GM23338 (cell line): ENCODE measurements at regions not wholly inside any gene's neighbourhood (a gene's known extent, or its start where the extent isn't known, plus 50 kb on each side); places are given as distances from the start of the nearest gene placed in this dataset.

Source experiments
- ATAC-seq: fragments of 200-7000 bp; cut with Tn5 transposase; 3 replicates; pipeline ENCODE4 v1.9.1; 2020
- DNase-seq: peaks from one replicate; pipeline ENCODE4 v3.0.0-alpha.2; 2015; ENCODE audit warnings: low spot score
- H2AFZ ChIP-seq: fragments of 200-600 bp; sonication (generic); 2 replicates; pipeline ENCODE4 v1.8.0; 2016; ENCODE audit warnings: antibody characterized with exemption, mild to moderate bottlenecking, moderate library complexity
- H3F3A ChIP-seq: fragments of 200-600 bp; sonication (generic); replicated peaks from 2 replicates; pipeline ENCODE4 v1.8.0; 2017; ENCODE audit warnings: antibody characterized with exemption, mixed run types, low read depth
- H3K27ac ChIP-seq: fragments of 200-600 bp; sonication (generic); 2 replicates; pipeline ENCODE4 v1.6.1; 2016; ENCODE audit warnings: low read depth
- H3K27me3 ChIP-seq: fragments of 200-600 bp; sonication (generic); 2 replicates; pipeline ENCODE4 v1.8.0; 2016; ENCODE audit warnings: mild to moderate bottlenecking, mixed run types, moderate library complexity; ENCODE audit not compliant: insufficient read depth
- H3K36me3 ChIP-seq: fragments of 200-600 bp; sonication (generic); 2 replicates; pipeline ENCODE4 v1.8.0; 2016; ENCODE audit warnings: mild to moderate bottlenecking; ENCODE audit not compliant: insufficient read depth
- H3K4me1 ChIP-seq: fragments of 200-600 bp; sonication (generic); 2 replicates; pipeline ENCODE4 v1.8.0; 2016; ENCODE audit warnings: mild to moderate bottlenecking, moderate library complexity; ENCODE audit not compliant: insufficient read depth
- H3K4me2 ChIP-seq: fragments of 200-600 bp; sonication (generic); 2 replicates; pipeline ENCODE4 v1.7.1; 2017; ENCODE audit warnings: mixed run types
- H3K4me3 ChIP-seq: fragments of 200-600 bp; sonication (generic); 2 replicates; pipeline ENCODE4 v1.6.1; 2016; ENCODE audit warnings: mixed run types
- H3K79me2 ChIP-seq: fragments of 200-600 bp; sonication (generic); replicated peaks from 2 replicates; pipeline ENCODE4 v1.8.0; 2017; ENCODE audit warnings: mild to moderate bottlenecking; ENCODE audit not compliant: insufficient read depth
- H3K9me2 ChIP-seq: fragments of 200-600 bp; sonication (generic); 2 replicates; pipeline ENCODE4 v1.8.0; 2017; ENCODE audit not compliant: insufficient read depth
- H4K20me1 ChIP-seq: fragments of 200-600 bp; sonication (generic); replicated peaks from 2 replicates; pipeline ENCODE4 v1.8.0; 2017; ENCODE audit warnings: mild to moderate bottlenecking; ENCODE audit not compliant: insufficient read depth
- H3K27ac Mint-ChIP-seq: 2 replicates; pipeline ENCODE4 v1.8.0; 2020; ENCODE audit warnings: inconsistent platforms, mild to moderate bottlenecking, moderate library complexity, mixed read lengths
- H3K27me3 Mint-ChIP-seq: 3 replicates; pipeline ENCODE4 v1.8.0; 2022; ENCODE audit warnings: low read depth, mild to moderate bottlenecking, moderate library complexity, mixed read lengths, inconsistent platforms; ENCODE audit not compliant: insufficient read depth, poor library complexity
- H3K36me3 Mint-ChIP-seq: 3 replicates; pipeline ENCODE4 v1.8.0; 2021; ENCODE audit warnings: low read depth, mild to moderate bottlenecking, inconsistent platforms, moderate library complexity, mixed read lengths
- H3K4me1 Mint-ChIP-seq: 3 replicates; pipeline ENCODE4 v1.8.0; 2020; ENCODE audit warnings: mild to moderate bottlenecking, inconsistent platforms, mixed read lengths
- H3K4me3 Mint-ChIP-seq: 3 replicates; pipeline ENCODE4 v1.8.0; 2021; ENCODE audit warnings: moderate library complexity, mild to moderate bottlenecking, inconsistent platforms, mixed read lengths
- H3K9me3 Mint-ChIP-seq: 3 replicates; pipeline ENCODE4 v1.8.0; 2020; ENCODE audit warnings: moderate library complexity, mild to moderate bottlenecking, inconsistent platforms, mixed read lengths
- CREB1 ChIP-seq: fragments of 250-450 bp; sonication (Bioruptor Pico); IDR thresholded peaks from 2 replicates; pipeline ENCODE4 v1.5.0; 2020; ENCODE audit warnings: low read depth, mild to moderate bottlenecking, moderate library complexity
- CTCF ChIP-seq, 2 experiments: fragments of 200-600 bp in 1 of 2; sonication (generic) in 1 of 2; conservative IDR thresholded peaks; 2 replicates each; pipeline versions ENCODE4 v1.5.1 to v1.6.1; 2016 to 2017; ENCODE audit warnings: antibody characterized with exemption in 2 of 2, low read depth in 2 of 2, mild to moderate bottlenecking in 2 of 2, moderate library complexity in 1 of 2
- EZH2phosphoT487 ChIP-seq: fragments of 200-600 bp; sonication (generic); IDR thresholded peaks from one replicate; pipeline ENCODE4 v1.8.1; 2018; ENCODE audit warnings: antibody characterized with exemption; ENCODE audit not compliant: unreplicated experiment
- JUNB ChIP-seq: IDR thresholded peaks from one replicate; pipeline ENCODE4 v1.6.1; 2016; ENCODE audit warnings: antibody characterized with exemption; ENCODE audit not compliant: unreplicated experiment
- POLR2AphosphoS5 ChIP-seq: IDR thresholded peaks from 2 replicates; pipeline ENCODE4 v1.6.1; 2016; ENCODE audit warnings: antibody characterized with exemption, low read depth
- REST ChIP-seq: IDR thresholded peaks from one replicate; pipeline ENCODE4 v1.6.1; 2018; ENCODE audit warnings: antibody characterized with exemption; ENCODE audit not compliant: unreplicated experiment
- STAT1 ChIP-seq: IDR thresholded peaks from one replicate; pipeline ENCODE4 v1.6.1; 2016; ENCODE audit warnings: antibody characterized with exemption; ENCODE audit not compliant: unreplicated experiment
- ZNF114 ChIP-seq: fragments of 250-450 bp; sonication (Bioruptor Pico); IDR thresholded peaks from 2 replicates; pipeline ENCODE4 v1.5.0; 2020; ENCODE audit warnings: mild to moderate bottlenecking, moderate library complexity
- ZNF331 ChIP-seq: fragments of 250-450 bp; sonication (Bioruptor Pico); IDR thresholded peaks from 2 replicates; pipeline ENCODE4 v1.5.0; 2020; ENCODE audit warnings: low read depth, mild to moderate bottlenecking, moderate library complexity
- ZNF462 ChIP-seq: fragments of 250-450 bp; sonication (Bioruptor Pico); IDR thresholded peaks from 2 replicates; pipeline ENCODE4 v1.5.0; 2020; ENCODE audit warnings: mild to moderate bottlenecking, moderate library complexity

GRCh38 chr1:194512345-194512744 lies 1325.9 kb upstream of the B3GALT2 start (continued):
- TF ChIP-seq CREB1 (CRISPR knock-in tag) (no peak), ZNF331 (CRISPR knock-in tag) (no peak), POLR2AphosphoS5 (no peak), JUNB (no peak), EZH2phosphoT487 (no peak), STAT1 (no peak), REST (no peak), CTCF (conservative IDR thresholded peaks at IDR 0.05; ENCODE audit: low read depth in 2 of 2) (no peak)

DNA sequence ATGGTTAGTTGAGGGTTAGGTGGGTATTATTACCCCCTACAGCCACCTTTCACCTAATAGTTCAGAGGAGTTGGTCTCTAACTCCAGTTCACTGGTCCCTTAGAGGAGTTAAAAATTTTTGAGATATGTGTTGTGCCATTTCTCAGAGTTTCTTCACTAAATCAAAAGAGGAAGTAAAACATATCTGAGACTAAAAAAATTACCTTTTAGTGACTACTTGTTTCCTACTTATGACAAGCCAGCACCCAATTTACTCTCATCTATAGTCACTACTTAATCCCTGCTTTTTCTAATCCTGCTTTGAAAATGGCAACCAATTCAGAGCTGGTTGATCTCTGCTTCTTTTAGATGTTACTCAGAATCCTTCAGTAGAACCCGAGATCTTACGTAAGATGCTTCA lies 1316.8 kb upstream of the B3GALT2 start:
- Histone ChIP-seq H3F3A (no peaks in the 10 kb centered on the region), H3K27ac (no peak overlapping the region), H3K79me2 (no peaks in the 10 kb centered on the region), H3K4me1 (no peaks in the 10 kb centered on the region), H3K27me3 (no peaks in the 10 kb centered on the region), H3K4me2 (no peak overlapping the region), H3K9me2 (no peaks in the 10 kb centered on the region), H3K4me3 (no peak overlapping the region), H4K20me1 (no peaks in the 10 kb centered on the region), H2AFZ (no peak overlapping the region), H3K36me3 (no peaks in the 10 kb centered on the region)
- no peaks in the 10 kb centered on the region for H3K4me1 Mint-ChIP-seq
- no peak for ATAC-seq
- H3K4me3 Mint-ChIP-seq, result no peak overlapping the region
- DNase-seq, result no peak
- no peaks in the 10 kb centered on the region for H3K27me3 Mint-ChIP-seq
- no peaks in the 10 kb centered on the region for H3K36me3 Mint-ChIP-seq
- no peak overlapping the region for H3K27ac Mint-ChIP-seq
- H3K9me3 Mint-ChIP-seq, result no peaks in the 10 kb centered on the region
- TF ChIP-seq ZNF462 (CRISPR knock-in tag) (no peak), REST (no peak), ZNF114 (CRISPR knock-in tag) (no peak)
